GM12878 (cell line): ENCODE measurements at regions not wholly inside any gene's neighbourhood (a gene's known extent, or its start where the extent isn't known, plus 50 kb on each side); places are given as distances from the start of the nearest gene placed in this dataset.
"Not testable (repeated sequence)": the region's sequence is repeated elsewhere in the genome, so short reads cannot be mapped to it uniquely, and the experiment has no call there.

Experiments
- ATAC-seq: fragments of 200-7000 bp; cut with Tn5 transposase; 3 replicates; pipeline ENCODE4 v1.9.1; 2020; ENCODE audit warnings: mild to moderate bottlenecking, moderate library complexity
- BruUV-seq: library from RNA; stranded (reverse); fragments of 400-500 nt; replicated peaks from 2 replicates; lab custom pipeline; 2021; lab: Mats Ljungman, UMichigan
- CTCF ChIA-PET: fragments of 300-600 bp; sonication (Branson Sonifier 250); formaldehyde crosslinking; extraction: SDS; loops from one replicate; lab custom pipeline; 2021; ENCODE audit warnings: inconsistent platforms; lab: Yijun Ruan, JAX
- POLR2A ChIA-PET: fragments of 350-600 bp; formaldehyde crosslinking; extraction: SDS; loops from one replicate; lab custom pipeline; 2021; ENCODE audit warnings: inconsistent platforms; lab: Charles Lee
- RAD21 ChIA-PET: fragments of 300-600 bp; sonication (Branson Sonifier 250); formaldehyde crosslinking; loops from one replicate; lab custom pipeline; 2023; ENCODE audit warnings: antibody characterized with exemption; ENCODE audit not compliant: unreplicated experiment; lab: Charles Lee
- SMC1A ChIA-PET: fragments of 300-600 bp; sonication (Branson Sonifier 250); formaldehyde crosslinking; loops from one replicate; lab custom pipeline; 2023; ENCODE audit not compliant: unreplicated experiment, uncharacterized antibody; lab: Charles Lee
- DNase-seq: peaks from one replicate; pipeline ENCODE4 v3.0.0-alpha.2; 2011; ENCODE audit warnings: low read depth, low spot score
- FAIRE-seq: peaks from 3 replicates; lab custom pipeline; 2011; peaks lifted over from hg19 to GRCh38; lab: Jason Lieb, UNC
- H2AFZ ChIP-seq: 2 replicates; pipeline ENCODE4 v1.6.0; 2011; ENCODE audit warnings: low read depth, low read length, control low read depth; ENCODE audit not compliant: control insufficient read depth
- H3K27ac ChIP-seq: 2 replicates; pipeline ENCODE4 v1.5.1; 2011; ENCODE audit warnings: control low read depth; ENCODE audit not compliant: control insufficient read depth, insufficient read depth
- H3K27me3 ChIP-seq, 2 experiments: replicated peaks in 1 of 2; 2 replicates each; pipeline versions ENCODE4 v1.6.0 to v1.6.1; 2011; ENCODE audit warnings: low read length in 1 of 2; ENCODE audit not compliant: control insufficient read depth in 2 of 2, insufficient read depth in 2 of 2
- H3K36me3 ChIP-seq, 2 experiments: 2 replicates each; pipeline ENCODE4 v1.5.1; 2011; ENCODE audit warnings: low read length in 1 of 2; ENCODE audit not compliant: control insufficient read depth in 2 of 2, insufficient read depth in 2 of 2
- H3K4me1 ChIP-seq: 2 replicates; pipeline ENCODE4 v1.6.1; 2011; ENCODE audit warnings: mild to moderate bottlenecking, low read length, moderate library complexity, mixed read lengths; ENCODE audit not compliant: control insufficient read depth, insufficient read depth
- H3K4me2 ChIP-seq: 2 replicates; pipeline ENCODE4 v1.6.0; 2011; ENCODE audit warnings: control low read depth; ENCODE audit not compliant: control insufficient read depth, insufficient read depth
- H3K4me3 ChIP-seq: fragments of 200-600 bp; sonication (generic); 2 replicates; pipeline ENCODE4 v1.5.1; 2016
- H3K79me2 ChIP-seq: 2 replicates; pipeline ENCODE4 v1.6.0; 2011; ENCODE audit warnings: low read length; ENCODE audit not compliant: control insufficient read depth, insufficient read depth
- H3K9ac ChIP-seq: 2 replicates; pipeline ENCODE4 v1.8.0; 2011; ENCODE audit warnings: low read length, control low read depth, mixed read lengths; ENCODE audit not compliant: control insufficient read depth, insufficient read depth
- H3K9me3 ChIP-seq: replicated peaks from 3 replicates; pipeline ENCODE4 v1.5.1; 2011; ENCODE audit warnings: mild to moderate bottlenecking, low read length; ENCODE audit not compliant: control insufficient read depth, insufficient read depth
- H4K20me1 ChIP-seq: 2 replicates; pipeline ENCODE4 v1.6.0; 2011; ENCODE audit not compliant: control insufficient read depth, insufficient read depth
- BACH1 ChIP-seq: fragments of 450-650 bp; IDR thresholded peaks from 2 replicates; pipeline ENCODE4 v1.6.1; 2017; ENCODE audit warnings: mild to moderate bottlenecking, borderline replicate concordance
- CBFB ChIP-seq: IDR thresholded peaks from 2 replicates; pipeline ENCODE4 v1.6.1; 2016; ENCODE audit warnings: antibody characterized with exemption, low read depth
- CBX3 ChIP-seq: fragments of 200-600 bp; sonication (generic); IDR thresholded peaks from 2 replicates; pipeline ENCODE4 v1.6.1; 2016; ENCODE audit warnings: low read depth, borderline replicate concordance
- CBX5 ChIP-seq: sonication (generic); IDR thresholded peaks from 2 replicates; pipeline ENCODE4 v1.6.1; 2016; ENCODE audit warnings: low read depth, moderate library complexity, mild to moderate bottlenecking, inconsistent platforms
- MYB ChIP-seq: fragments of 150-350 bp; IDR thresholded peaks from 2 replicates; pipeline ENCODE4 v1.6.1; 2014; ENCODE audit warnings: mild to moderate bottlenecking, low read depth, low read length, borderline replicate concordance
- NR2C2 ChIP-seq: IDR thresholded peaks from 2 replicates; pipeline ENCODE4 v1.6.1; 2011; ENCODE audit warnings: borderline replicate concordance, low read depth; ENCODE audit not compliant: control insufficient read depth, insufficient read length
- NR2F1 ChIP-seq: fragments of 450-650 bp; conservative IDR thresholded peaks from 2 replicates; pipeline ENCODE4 v1.6.1; 2017; ENCODE audit warnings: mild to moderate bottlenecking
- NRF1 ChIP-seq: conservative IDR thresholded peaks from 2 replicates; pipeline ENCODE4 v1.6.1; 2011; ENCODE audit warnings: mild to moderate bottlenecking, low read depth, low read length, improper control_type of control experiment
- SIX5 ChIP-seq: IDR thresholded peaks from 2 replicates; pipeline ENCODE4 v1.6.1; 2011; ENCODE audit warnings: mild to moderate bottlenecking, low read depth, low read length, moderate library complexity; ENCODE audit not compliant: severe bottlenecking
- STAT3 ChIP-seq: IDR thresholded peaks from 2 replicates; pipeline ENCODE4 v1.6.1; 2011; ENCODE audit warnings: low read depth, low read length, improper control_type of control experiment
- TCF12 ChIP-seq: IDR thresholded peaks from 2 replicates; pipeline ENCODE4 v1.6.1; 2011; ENCODE audit warnings: low read depth, mild to moderate bottlenecking, low read length
- WGBS: methylation state at CpG from one replicate; pipeline ENCODE4 v1.1.6; 2016; ENCODE audit warnings: low lambda C conversion rate; ENCODE audit not compliant: insufficient replicate concordance, insufficient coverage; ENCODE audit errors: missing lambda C conversion rate; 5-methylcytosine and 5-hydroxymethylcytosine counted together
- in situ Hi-C: fragments of 300-500 bp; cut with MboI; formaldehyde crosslinking; loops from 9 replicates; pipeline ENCODE4 v1.14.3; 2018; ENCODE audit warnings: mixed read lengths
- intact Hi-C: fragments of 100-400 bp; cut with micrococcal nuclease; formaldehyde crosslinking; loops from one replicate; pipeline ENCODE4 v1.14.2; 2022; ENCODE audit not compliant: unreplicated experiment
- TF ChIP-seq, protein P1 (sequence below): IDR thresholded peaks from 2 replicates; pipeline ENCODE4 v1.6.1; 2011; ENCODE audit warnings: borderline replicate concordance, low read depth, mild to moderate bottlenecking, moderate library complexity, low read length; ENCODE audit not compliant: insufficient read depth, poor library complexity, severe bottlenecking
- TF ChIP-seq, protein P2 (sequence below): fragments of 450-650 bp; IDR thresholded peaks from 2 replicates; pipeline ENCODE4 v1.6.1; 2017; ENCODE audit warnings: mild to moderate bottlenecking

DNA sequence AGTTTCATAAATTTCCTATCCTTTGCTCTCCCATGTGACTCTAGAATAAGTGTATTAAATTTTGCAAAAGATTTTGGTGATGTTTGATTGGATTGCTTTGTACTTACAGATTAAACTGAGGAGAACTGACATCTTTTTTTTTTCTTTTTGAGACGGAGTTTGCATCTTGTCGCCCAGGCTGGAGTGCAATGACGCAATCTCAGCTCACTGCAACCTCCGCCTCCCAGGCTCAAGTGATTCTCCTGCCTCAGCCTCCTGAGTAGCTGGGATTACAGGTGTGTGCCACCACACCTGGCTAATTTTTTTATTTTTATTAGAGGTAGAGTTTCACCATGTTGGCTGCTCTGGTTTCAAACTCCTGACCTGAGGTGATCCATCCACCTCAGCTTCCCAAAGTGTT lies 121.4 kb upstream of the LARP1 start:
- not testable (repeated sequence) for FAIRE-seq

GRCh38 chr5:154631141-154631540 lies 124.0 kb upstream of the LARP1 start:
- no peak overlapping the region for H3K27ac ChIP-seq
- H2AFZ ChIP-seq = no peak overlapping the region
- ChIA-PET RAD21 (interaction anchor here (1.3 to 1.6 kb wide), 3 partner anchors 163 to 559 kb away, joined by 3 to 6 read pairs (median 4); no protein-coding TSS in a partner anchor), POLR2A (no interaction called here), SMC1A (interaction anchor here (0.8 to 1.4 kb wide), 2 partner anchors 164 to 181 kb away, joined by 4 to 6 read pairs; no protein-coding TSS in a partner anchor), CTCF (interaction anchor here (1.0 to 2.9 kb wide), 6 partner anchors 20 to 656 kb away, joined by 3 to 17 read pairs (median 3); no protein-coding TSS in a partner anchor)
- H3K79me2 ChIP-seq = no peaks in the 10 kb centered on the region
- H4K20me1 ChIP-seq = no peaks in the 10 kb centered on the region
- H3K9me3 ChIP-seq = no peaks in the 10 kb centered on the region
- intact Hi-C loops (no loop called here), in situ Hi-C loops (no loop called here)
- H3K9ac ChIP-seq = no peak overlapping the region
- no peak for ATAC-seq
- no peak overlapping the region for H3K4me2 ChIP-seq
- H3K27me3 ChIP-seq = no peaks in the 10 kb centered on the region
- H3K4me3 ChIP-seq = no peak overlapping the region
- H3K4me1 ChIP-seq = no peaks in the 10 kb centered on the region
- WGBS = 87% methylated on average over 20 of the region's 22 CpGs
- H3K36me3 ChIP-seq = no peaks in the 10 kb centered on the region
- no peak for DNase-seq
- no peak for FAIRE-seq
- no TSS peak for BruUV-seq
- no peak for TF ChIP-seq BACH1
- TF ChIP-seq NR2C2 = no peak
- no peak for TF ChIP-seq CBX3
- TF ChIP-seq MYB = no peak
- no peak for TF ChIP-seq TCF12
- TF ChIP-seq, protein P1, sequence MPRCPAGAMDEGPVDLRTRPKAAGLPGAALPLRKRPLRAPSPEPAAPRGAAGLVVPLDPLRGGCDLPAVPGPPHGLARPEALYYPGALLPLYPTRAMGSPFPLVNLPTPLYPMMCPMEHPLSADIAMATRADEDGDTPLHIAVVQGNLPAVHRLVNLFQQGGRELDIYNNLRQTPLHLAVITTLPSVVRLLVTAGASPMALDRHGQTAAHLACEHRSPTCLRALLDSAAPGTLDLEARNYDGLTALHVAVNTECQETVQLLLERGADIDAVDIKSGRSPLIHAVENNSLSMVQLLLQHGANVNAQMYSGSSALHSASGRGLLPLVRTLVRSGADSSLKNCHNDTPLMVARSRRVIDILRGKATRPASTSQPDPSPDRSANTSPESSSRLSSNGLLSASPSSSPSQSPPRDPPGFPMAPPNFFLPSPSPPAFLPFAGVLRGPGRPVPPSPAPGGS = no peak
- TF ChIP-seq NR2F1 = no peak
- no peak for TF ChIP-seq NRF1
- TF ChIP-seq, protein P2, sequence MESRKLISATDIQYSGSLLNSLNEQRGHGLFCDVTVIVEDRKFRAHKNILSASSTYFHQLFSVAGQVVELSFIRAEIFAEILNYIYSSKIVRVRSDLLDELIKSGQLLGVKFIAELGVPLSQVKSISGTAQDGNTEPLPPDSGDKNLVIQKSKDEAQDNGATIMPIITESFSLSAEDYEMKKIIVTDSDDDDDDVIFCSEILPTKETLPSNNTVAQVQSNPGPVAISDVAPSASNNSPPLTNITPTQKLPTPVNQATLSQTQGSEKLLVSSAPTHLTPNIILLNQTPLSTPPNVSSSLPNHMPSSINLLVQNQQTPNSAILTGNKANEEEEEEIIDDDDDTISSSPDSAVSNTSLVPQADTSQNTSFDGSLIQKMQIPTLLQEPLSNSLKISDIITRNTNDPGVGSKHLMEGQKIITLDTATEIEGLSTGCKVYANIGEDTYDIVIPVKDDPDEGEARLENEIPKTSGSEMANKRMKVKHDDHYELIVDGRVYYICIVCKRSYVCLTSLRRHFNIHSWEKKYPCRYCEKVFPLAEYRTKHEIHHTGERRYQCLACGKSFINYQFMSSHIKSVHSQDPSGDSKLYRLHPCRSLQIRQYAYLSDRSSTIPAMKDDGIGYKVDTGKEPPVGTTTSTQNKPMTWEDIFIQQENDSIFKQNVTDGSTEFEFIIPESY = no peak
- no peak for TF ChIP-seq STAT3
- TF ChIP-seq SIX5 = no peak
- TF ChIP-seq CBX5 = no peak
- TF ChIP-seq CBFB = no peak

More for the DNA sequence above, 121.4 kb upstream of the LARP1 start:
- WGBS = 63% methylated on average over 4 of the region's 4 CpGs
- H4K20me1 ChIP-seq, H3K27me3 ChIP-seq, H3K9me3 ChIP-seq, in situ Hi-C loops, intact Hi-C loops, H3K4me3 ChIP-seq, POLR2A ChIA-PET, H3K4me1 ChIP-seq, H3K79me2 ChIP-seq, H3K27ac ChIP-seq, RAD21 ChIA-PET, BruUV-seq, ATAC-seq, H3K9ac ChIP-seq, H3K4me2 ChIP-seq, H3K36me3 ChIP-seq, DNase-seq, H2AFZ ChIP-seq: not testable (repeated sequence)
- CTCF ChIA-PET = interaction anchor here (3.4 kb wide), 1 partner anchor 166 kb away, joined by 17 read pairs; no protein-coding TSS in a partner anchor
- SMC1A ChIA-PET = interaction anchor here (0.7 to 2.6 kb wide), 2 partner anchors 167 to 238 kb away, joined by 3 to 12 read pairs; no protein-coding TSS in a partner anchor
